HG03469 (cell line): ENCODE measurements at regions not wholly inside any gene's neighbourhood (a gene's known extent, or its start where the extent isn't known, plus 50 kb on each side); places are given as distances from the start of the nearest gene placed in this dataset.
A peak's percentile ranks its signal among the peaks of the same experiment; 100 is the strongest.
"Not testable (repeated sequence)": the region's sequence is repeated elsewhere in the genome, so short reads cannot be mapped to it uniquely, and the experiment has no call there.

ENCODE experiments used
- ATAC-seq: cut with Tn5 transposase; IDR thresholded peaks from one replicate; pipeline ENCODE4 v1.9.1; 2021; ENCODE audit warnings: mild to moderate bottlenecking, moderate library complexity, moderate number of reproducible peaks; ENCODE audit not compliant: unreplicated experiment

GRCh38 chrY:3037471-3037870 lies 102.3 kb downstream of the ZFY start:
- no peak for ATAC-seq

GRCh38 chrY:3040415-3040814 lies 105.2 kb downstream of the ZFY start:
- ATAC-seq: no peak

DNA sequence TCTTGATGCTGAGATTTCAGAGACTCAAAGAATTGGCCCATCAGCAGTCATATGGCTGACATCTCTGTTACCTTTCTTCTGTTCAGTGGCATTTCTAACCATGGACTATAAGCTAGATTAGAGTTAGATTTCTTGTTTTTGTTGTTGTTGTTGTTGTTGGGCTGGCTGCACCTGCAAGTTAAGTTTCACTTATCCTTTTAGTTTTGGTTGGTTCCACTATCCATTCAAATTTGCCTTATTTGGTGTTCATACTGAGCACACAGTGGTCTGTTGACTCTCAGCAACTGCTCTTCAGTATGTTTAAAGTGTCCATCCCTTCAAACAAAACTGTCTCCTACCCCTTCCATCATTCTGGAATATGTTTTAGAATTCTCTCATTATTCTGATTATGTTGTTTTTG lies 106.8 kb downstream of the ZFY start:
- no peak for ATAC-seq

GRCh38 chrY:3042901-3043300 lies 107.7 kb downstream of the ZFY start:
- no peak for ATAC-seq

DNA sequence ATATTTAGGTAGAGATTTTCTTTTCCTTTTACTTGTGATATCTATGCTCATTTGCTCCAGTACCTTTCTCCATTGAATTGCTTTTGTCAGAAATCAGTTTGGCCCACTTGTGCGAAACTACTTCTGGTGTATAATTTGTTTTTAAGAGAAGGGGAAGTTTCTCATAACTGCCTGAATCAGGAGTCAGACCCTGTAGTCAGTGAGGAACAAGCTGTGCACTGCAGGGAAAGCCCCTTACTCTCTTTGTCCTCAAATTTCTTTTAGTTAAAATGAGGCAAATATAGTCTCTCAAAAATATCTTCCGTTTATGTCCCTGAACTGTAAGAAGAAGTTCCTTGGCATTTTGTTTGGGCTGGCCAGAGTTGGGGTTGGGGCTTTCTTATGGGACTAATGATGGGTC lies 109.9 kb downstream of the ZFY start:
- no peak for ATAC-seq

DNA sequence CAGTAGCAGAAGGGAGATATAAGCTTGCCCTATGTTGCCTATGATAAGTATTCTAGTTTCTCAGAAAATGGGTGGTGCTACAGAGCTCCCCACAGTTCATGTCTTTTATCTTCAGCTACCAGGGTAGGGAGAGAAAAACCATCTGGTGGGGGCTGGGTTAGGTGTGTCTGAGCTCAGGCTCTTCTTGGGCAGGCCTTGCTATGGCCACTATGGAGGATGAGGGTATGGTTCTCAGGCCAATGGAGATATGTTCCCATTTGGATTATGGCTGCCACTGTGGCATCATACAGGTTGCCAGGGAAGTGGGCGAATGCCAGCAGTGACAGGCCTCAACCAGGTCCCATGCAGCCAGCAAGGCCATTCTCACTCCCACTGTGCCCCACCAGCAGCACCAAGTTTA lies 120.3 kb downstream of the ZFY start:
- ATAC-seq: not testable (repeated sequence)

DNA sequence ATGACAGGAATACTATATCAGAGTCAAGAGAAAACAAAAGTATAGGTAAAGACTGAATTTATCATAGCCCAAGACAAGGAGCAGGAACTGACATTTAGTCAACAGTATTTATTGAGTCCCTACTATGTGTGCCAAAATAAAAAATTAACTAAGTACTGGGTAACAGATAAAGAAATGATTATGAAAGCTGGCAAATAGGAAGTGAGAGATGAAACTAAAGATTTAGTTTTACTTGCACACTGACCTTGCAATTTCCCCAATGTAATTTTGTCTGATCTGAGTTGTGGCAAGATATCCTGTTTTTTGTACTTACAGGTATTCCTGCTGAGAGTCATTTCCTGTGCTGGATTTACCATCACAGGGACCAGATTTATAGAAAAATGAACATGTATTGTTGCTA lies 123.2 kb downstream of the ZFY start:
- ATAC-seq: peak; percentile 58

DNA sequence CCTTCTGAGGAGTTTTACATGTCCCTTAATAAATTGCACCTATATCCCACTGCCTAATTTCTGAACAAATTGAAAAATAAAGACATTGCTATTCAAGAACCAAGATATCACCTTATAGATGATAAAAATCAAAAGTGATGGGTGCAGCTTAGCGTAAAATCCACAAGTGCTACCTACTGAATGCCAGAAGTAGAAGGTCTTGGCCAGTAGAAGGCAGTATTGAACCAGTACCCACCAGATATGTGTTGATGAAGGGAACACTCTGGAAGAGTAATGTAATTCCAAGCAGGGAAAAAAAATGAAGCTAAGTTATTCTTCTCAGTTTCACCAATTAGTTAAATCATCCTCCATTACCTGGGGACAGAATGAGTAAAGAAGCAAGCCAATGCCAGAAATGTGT lies 125.5 kb downstream of the ZFY start:
- not testable (repeated sequence) for ATAC-seq

GRCh38 chrY:3088149-3088548 lies 153.0 kb downstream of the ZFY start:
- ATAC-seq: not testable (repeated sequence)

- ATAC-seq: not testable (repeated sequence)
Observed at GRCh38 chrY:3108674-3109073, 173.5 kb downstream of the ZFY start.

DNA sequence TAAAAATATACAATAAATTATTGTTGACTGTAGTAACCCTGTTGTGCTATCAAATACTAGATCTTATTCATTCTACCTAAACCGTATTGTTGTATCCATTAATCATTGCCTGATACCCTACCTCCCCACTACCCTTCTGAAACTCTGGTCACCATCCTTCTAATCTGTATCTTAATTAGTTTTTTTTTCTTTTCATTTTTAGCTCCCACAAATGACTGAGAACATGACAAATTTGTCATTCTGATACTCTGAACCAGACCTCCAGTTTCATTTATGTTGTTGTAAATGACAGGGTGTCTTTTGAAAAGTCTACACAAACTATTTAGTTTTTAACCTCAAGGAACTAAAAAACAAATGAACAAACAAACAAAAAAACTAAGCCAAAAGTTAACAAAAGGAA lies 185.1 kb downstream of the ZFY start:
- peak; percentile 82 for ATAC-seq

DNA sequence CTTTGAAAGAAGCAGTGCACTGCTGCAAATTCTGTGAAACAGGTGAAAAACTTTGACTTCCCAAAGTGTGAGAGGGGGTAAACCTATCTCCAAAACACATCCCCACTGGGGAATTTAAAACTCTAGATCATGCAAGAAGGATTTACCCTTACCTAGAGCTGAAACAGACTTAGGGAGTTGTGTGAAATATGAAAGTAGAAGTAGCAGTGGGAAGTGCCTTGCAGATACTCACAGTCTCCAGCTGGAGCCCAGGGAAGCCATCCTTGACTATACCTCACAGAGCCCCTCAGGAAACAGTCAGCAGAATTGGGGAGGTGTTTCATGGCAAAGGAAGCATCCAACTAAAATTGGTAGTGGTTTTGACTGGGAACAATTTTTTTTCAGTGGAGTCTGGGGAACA lies 185.5 kb downstream of the ZFY start:
- peak; percentile 29 for ATAC-seq

DNA sequence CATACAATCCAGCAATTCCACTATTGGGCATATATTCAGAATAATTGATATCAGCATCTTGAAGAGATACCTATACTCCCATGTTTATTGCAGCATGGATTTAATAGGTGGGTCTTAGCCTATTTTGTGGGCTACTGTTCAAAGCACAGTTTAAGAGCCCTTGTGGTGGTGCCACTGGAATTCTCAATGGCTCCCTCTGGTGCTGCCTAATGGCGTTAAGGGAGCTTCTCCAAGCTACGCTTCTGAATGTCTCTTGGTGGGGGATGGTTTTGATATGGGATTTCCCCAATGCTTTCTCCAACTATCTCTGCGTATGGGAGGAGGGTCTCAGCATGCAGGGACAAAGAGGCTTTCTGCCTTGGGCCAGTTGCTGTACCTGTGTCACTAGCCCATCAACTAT lies 188.3 kb downstream of the ZFY start:
- ATAC-seq: not testable (repeated sequence)

DNA sequence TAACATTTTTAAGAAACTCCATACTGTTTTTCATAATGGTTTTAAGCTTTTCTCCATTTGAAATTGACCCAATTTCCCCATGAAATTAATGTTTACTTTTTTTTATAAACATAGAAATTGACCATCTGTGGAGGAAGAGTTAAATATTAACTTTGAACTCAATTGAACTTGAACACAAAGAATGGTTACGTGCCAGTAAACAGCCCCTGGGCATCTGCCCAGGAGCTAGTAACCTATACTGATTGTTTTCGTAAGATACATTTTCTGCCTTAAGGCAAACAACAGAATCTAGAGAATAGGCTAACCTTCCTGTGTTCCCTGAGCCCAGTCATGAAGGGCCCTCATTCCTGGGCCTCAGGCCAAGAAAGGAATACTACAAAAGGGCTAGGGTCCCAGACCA lies 235.9 kb downstream of the ZFY start:
- not testable (repeated sequence) for ATAC-seq

DNA sequence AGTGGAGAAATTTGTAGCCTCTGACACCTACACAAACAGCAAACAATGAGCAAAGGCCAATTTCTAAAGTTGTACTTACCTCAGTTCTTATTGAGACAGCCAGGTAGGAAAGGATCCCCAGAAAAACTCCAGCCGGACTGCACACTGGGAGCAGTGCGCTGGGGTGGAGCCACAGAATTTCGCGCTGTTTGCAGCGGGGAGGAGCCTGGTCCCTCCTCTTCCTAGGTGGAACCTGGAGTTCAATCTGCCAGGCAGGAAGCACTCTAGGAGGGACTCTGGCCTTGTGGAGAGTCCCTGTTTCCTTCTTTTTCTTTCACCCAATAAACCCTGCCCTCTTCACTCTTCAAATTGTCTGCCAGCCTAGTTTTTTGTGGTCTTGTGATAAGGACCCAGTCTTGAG lies 259.9 kb downstream of the ZFY start:
- not testable (repeated sequence) for ATAC-seq

DNA sequence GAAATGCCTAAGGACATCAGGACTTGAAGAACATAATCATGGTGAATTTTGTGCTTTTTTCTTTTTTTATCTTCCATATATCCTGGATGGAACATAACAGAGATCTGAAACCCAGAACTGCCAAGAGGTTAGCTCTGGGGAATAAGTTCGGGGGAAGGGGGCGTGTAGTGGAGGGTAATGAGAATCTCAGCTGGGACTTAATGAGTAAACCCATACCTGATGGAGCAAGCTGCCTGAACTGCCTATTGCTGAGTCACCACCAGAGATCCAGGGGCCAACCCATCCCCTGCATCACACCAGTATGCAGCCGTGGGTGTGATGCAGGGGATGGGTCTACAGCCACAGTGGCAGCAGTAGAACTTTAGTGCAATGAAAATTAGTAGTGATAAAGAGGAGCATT lies 267.1 kb downstream of the ZFY start:
- ATAC-seq: not testable (repeated sequence)

GRCh38 chrY:3206733-3207132 lies 271.6 kb downstream of the ZFY start:
- not testable (repeated sequence) for ATAC-seq

DNA sequence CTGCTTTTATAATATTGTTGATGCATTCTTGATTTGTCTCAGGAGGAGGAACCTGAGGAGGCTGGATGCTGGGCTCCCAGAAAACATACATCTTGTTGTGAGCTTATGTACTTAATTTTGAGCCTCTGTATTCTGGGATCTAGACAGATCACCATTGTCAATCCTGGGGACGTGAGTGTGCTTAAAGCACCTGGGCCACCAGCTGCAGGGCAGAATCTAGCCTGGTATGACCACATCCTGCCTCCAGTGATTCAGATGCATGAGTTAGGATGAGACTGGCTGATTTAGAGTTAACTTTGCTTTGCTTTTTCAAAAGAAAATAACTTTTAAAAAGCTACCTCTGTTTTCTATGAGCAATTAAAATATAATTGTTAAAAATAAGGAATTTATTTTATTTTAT lies 278.0 kb downstream of the ZFY start:
- ATAC-seq: peak; percentile 71

GRCh38 chrY:3218134-3218533 lies 283.0 kb downstream of the ZFY start:
- not testable (repeated sequence) for ATAC-seq

GRCh38 chrY:3218559-3218958 lies 283.4 kb downstream of the ZFY start:
- not testable (repeated sequence) for ATAC-seq

DNA sequence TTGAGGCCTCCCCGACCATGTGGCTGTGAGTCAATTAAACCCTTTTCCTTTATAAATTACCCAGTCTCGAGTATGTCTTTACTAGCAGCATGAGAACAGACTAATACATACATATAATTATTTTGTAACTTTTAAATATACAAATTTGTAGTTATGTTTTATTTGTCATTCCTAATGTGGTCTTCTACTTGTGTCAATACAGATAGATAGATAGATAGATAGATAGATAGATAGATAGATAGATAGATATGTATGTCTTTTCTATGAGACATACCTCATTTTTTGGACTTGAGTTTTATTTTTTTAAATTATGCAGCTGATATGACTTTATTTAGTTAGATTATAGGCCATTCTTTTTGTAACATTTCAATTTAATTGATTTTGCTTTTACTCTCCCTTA lies 316.0 kb upstream of the TGIF2LY start:
- not testable (repeated sequence) for ATAC-seq

DNA sequence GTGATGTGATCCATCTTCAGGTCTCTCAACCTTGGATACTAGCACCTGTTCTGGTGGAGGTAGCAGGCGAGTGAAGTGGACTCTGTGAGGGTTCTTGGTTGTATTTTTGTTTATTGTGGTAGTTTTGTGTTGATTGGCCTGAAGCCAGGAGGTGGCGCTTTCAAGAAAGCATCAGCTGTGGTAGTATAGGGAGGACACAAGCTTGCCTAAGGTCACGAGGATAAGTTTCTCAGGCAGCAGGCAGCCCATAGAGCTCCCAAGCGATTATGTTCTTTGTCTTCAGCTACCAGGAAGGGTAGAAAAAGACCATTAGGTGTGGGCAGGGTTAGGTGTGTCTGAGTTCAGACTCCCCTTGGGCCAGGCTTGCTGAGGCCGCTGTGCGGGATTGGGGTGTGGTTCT lies 290.8 kb upstream of the TGIF2LY start:
- ATAC-seq: not testable (repeated sequence)

GRCh38 chrY:3297235-3297634 lies 281.6 kb upstream of the TGIF2LY start:
- not testable (repeated sequence) for ATAC-seq

DNA sequence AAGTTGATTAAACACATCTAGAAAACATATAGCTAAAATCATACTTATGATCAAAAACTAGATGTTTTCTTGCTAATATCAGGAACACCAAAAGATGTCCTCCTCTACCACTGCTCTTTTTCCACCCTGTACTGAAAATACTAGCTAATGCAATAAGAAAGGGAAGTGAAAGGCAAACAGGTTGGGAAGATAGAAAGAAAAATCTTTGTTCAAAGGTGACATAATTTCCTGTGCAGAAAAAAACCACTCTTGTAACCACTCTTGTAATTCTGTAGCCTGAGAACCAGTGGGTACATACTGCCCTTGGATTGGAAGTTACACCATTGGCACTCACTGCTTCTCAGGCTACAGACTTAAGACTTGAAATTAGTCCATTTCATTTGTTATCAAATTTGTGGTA lies 258.9 kb upstream of the TGIF2LY start:
- ATAC-seq: not testable (repeated sequence)
